NCI-H2171 (cell line): ENCODE measurements at regions not wholly inside any gene's neighbourhood (a gene's known extent, or its start where the extent isn't known, plus 50 kb on each side); places are given as distances from the start of the nearest gene placed in this dataset.

Source experiments
- DNase-seq: peaks from one replicate; lab custom pipeline; 2025; lab: John Stamatoyannopoulos, UW

DNA sequence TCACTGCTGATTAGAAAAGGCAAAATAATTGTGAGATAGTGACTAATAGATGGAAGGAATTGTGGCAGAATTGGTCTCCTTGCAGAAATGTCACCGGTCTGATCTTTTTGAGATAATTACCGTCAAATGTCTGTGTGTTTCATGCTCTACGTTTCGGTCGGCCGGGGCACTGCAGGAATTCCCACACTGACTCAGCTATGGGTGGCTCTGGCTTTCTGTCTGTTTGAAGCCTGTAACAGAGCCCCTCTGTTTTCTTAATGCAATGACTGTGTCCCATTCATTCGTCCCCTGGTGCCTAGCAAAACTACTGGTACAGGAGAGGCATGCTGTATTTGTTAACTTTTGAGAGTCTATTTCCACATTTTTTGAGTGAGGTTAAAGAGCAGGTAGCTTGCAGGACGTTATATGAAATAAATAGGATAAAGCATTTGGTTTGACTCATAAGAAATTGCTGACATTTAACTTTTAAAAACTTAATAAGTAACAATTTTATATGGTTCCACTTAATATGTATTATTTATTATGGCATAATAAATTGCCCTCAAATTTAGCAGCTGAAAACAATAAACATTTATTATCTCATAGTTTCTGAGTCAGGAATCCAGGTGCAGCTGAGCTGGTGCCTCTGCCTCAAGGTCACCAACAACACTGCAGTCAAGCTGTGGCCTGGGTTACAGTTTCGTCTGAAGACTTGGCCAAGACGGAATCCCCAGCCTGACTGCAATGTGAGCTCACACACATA lies 53.3 kb upstream of the CTBP2 start:
- DNase-seq = no peak

DNA sequence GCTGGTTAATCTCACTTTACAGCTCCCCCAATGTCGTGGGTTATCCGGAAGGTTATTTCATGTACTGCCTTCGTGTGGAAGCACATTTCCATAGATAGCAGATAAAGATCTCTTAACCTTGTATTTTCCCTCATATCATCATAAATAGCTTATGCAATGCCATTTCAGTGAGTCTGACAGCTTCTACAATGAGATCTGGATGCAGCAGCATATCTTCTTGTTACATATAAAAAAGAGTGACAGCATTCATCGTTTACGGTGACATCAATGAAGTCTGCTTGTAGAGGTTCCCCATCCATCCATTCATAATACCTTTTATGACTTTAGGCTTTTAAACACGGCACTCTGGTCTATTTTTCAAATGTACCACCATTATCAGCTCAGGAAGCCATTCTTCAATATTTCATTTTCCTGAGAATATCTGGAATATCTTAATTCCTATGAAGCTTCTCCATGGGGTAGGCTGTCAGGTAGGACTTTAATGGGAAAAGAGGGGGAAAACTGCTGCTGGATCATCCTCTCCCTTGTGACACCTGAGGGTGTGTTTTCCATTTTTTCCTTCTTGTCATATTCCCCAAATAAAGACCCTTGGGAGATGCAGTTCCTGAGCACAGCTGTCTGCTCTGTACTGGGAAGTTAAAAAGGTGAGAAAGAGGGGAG lies 51.9 kb upstream of the CTBP2 start:
- DNase-seq = no peak
